M059J (cell line): ENCODE measurements at regions not wholly inside any gene's neighbourhood (a gene's known extent, or its start where the extent isn't known, plus 50 kb on each side); places are given as distances from the start of the nearest gene placed in this dataset.

Source experiments
- DNase-seq: peaks from one replicate; pipeline ENCODE4 v3.0.0-alpha.2; 2012; ENCODE audit warnings: low read depth

- no peak for DNase-seq
Measured at GRCh38 chr20:63128367-63128766, 87.6 kb downstream of the YTHDF1 start.

GRCh38 chr20:63127700-63128364 is 88.1 kb downstream of the YTHDF1 start:
- DNase-seq, result no peak

- DNase-seq, result no peak
Measured at GRCh38 chr20:63126876-63127699, 88.8 kb downstream of the YTHDF1 start.

GRCh38 chr20:63125838-63126601 is 89.9 kb downstream of the YTHDF1 start:
- peak; percentile 13 for DNase-seq

- no peak for DNase-seq
Measured at GRCh38 chr20:63125581-63125837, 90.4 kb downstream of the YTHDF1 start.

GRCh38 chr20:63124782-63125580 is 91.0 kb downstream of the YTHDF1 start:
- DNase-seq, result no peak

- DNase-seq, result peak; percentile 74
Measured at GRCh38 chr20:63124092-63124781, 91.7 kb downstream of the YTHDF1 start.

- DNase-seq, result no peak
Measured at GRCh38 chr20:63123331-63123741, 92.6 kb downstream of the YTHDF1 start.

- DNase-seq, result no peak
Measured at GRCh38 chr20:63122626-63123025, 93.3 kb downstream of the YTHDF1 start.

GRCh38 chr20:63121749-63122405 is 94.1 kb downstream of the YTHDF1 start:
- no peak for DNase-seq

- no peak for DNase-seq
Measured at GRCh38 chr20:63121246-63121645, 94.7 kb downstream of the YTHDF1 start.

GRCh38 chr20:63120808-63121090 is 95.2 kb downstream of the YTHDF1 start:
- no peak for DNase-seq

GRCh38 chr20:63119963-63120807 is 95.7 kb downstream of the YTHDF1 start:
- no peak for DNase-seq

- DNase-seq, result no peak
Measured at GRCh38 chr20:63119121-63119962, 96.6 kb downstream of the YTHDF1 start.

- DNase-seq, result no peak
Measured at GRCh38 chr20:63118303-63119120, 97.4 kb downstream of the YTHDF1 start.

- DNase-seq, result no peak
Measured at GRCh38 chr20:63117661-63118302, 98.1 kb downstream of the YTHDF1 start.

- no peak for DNase-seq
Measured at GRCh38 chr20:63117151-63117550, 98.8 kb downstream of the YTHDF1 start.
